NB4 (cell line): ENCODE measurements at regions not wholly inside any gene's neighbourhood (a gene's known extent, or its start where the extent isn't known, plus 50 kb on each side); places are given as distances from the start of the nearest gene placed in this dataset.

Experiments
- CTCF ChIP-seq: IDR thresholded peaks from one replicate; pipeline ENCODE4 v1.5.1; 2012; ENCODE audit warnings: low read depth, low read length
- MAX ChIP-seq: IDR thresholded peaks from 2 replicates; pipeline ENCODE4 v1.6.1; 2011; ENCODE audit warnings: low read depth, low read length
- MYC ChIP-seq: IDR thresholded peaks from 2 replicates; pipeline ENCODE4 v1.6.1; 2011; ENCODE audit warnings: low read depth, low read length
- POLR2A ChIP-seq: IDR thresholded peaks from 2 replicates; pipeline ENCODE4 v1.6.1; 2011; ENCODE audit warnings: mild to moderate bottlenecking; ENCODE audit not compliant: insufficient read length; ENCODE audit errors: extremely low read depth

GRCh38 chr19:30884146-30884812 lies 465.0 kb downstream of the TSHZ3 start:
- TF ChIP-seq CTCF (no peak), POLR2A (no peak), MAX (no peak), MYC (no peak)
